GM19043 (cell line): ENCODE measurements at regions not wholly inside any gene's neighbourhood (a gene's known extent, or its start where the extent isn't known, plus 50 kb on each side); places are given as distances from the start of the nearest gene placed in this dataset.
"Not testable (repeated sequence)": the region's sequence is repeated elsewhere in the genome, so short reads cannot be mapped to it uniquely, and the experiment has no call there.

Experiments used
- ATAC-seq: cut with Tn5 transposase; IDR thresholded peaks from one replicate; pipeline ENCODE4 v1.9.1; 2021; ENCODE audit warnings: low read depth; ENCODE audit not compliant: unreplicated experiment

DNA sequence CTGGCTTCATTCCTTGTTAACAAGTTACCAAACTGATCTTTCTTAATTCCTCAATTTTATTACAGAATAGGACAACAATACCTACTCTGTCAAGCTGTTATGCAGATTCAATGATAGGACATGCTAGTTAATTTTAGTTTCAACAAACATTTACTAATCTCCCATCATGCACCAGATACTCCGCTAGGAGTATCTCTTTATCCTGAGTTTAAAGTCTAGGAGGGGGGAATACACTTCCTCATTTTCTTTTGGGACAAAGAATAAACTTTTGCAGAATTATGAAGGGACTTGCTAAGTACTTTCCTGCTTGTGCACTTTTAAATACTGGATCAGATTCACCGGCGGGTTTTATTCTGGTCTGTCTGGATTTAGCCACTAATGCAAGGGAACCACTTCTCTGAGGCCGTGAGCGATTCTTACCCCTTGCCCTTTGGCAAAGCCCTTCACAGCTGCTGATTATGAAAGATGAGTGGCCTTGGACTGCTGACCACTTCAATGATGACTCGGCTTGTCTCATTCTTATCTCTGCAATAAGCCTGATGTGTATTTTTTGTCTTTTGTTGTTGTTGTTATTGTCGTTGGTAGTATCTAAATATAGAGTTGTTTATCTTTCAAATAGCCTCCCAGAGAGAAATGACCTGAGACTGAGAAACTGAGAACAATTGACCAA is 73.9 kb downstream of the RMI1 start:
- ATAC-seq: no peak

DNA sequence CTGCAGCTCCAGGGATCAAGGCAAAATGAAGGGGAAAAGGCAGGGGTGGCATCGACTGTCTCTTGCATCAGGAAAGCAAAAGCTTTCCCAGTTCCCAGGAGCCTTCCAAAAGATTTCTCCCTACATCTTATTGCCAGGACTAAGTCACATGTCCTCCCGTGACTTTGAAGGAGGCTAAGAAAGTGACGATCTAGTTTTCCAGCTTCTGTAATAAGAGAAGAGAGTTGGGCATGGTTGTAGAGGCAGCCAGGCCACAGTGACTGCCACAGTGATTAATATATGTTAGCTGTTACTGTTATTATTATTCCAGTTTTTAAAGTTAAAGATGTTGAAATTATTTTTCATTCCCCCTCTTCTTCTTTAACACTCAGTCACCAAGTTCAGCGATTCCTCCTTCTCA is 77.1 kb downstream of the RMI1 start:
- no peak for ATAC-seq

DNA sequence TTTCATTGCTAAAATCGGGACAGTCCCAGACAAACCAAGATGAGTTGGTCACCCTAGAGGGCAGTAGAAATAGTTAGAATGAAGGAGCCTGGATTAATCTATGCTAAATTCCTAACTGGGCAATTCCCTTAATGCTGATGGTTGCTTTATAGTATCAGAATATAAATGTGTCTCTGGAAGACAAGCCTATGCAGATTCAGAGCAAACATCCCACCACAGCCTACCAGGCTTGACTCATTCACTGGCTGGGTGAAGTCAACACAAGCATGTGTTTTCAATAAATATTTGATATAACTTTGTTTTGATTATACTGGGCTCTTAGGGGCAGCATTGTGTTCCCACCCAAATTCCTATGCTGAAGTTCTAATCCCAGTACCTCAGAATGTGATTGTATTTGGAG is 79.3 kb downstream of the RMI1 start:
- ATAC-seq: no peak

DNA sequence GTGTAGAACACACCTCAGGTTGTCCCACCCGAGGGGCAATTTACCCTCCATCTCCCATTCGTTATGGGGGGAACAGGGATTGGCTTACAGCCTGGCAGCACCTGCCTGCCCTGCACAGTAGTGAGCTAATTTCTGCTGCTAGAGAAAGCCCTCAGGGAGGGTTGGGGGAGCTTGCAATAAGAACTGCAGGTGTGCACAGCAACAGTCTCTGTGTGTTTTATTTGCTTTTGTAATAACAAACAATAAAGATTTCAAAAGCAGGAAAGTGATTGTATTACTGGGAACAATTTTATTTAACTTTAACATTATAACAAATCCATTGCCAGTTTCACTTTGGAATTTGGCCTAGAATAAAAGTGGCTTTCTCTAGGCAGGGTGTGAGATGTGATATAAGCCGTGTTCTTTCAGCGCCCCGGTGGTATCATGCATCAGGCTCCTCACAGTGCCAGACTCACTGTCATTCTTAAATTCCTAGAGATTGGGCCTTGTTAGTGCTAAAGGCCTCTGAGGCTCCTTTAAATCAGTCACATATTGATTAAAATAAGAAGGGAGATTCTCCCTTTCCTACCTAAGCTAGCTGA is 81.1 kb downstream of the RMI1 start:
- ATAC-seq: no peak

DNA sequence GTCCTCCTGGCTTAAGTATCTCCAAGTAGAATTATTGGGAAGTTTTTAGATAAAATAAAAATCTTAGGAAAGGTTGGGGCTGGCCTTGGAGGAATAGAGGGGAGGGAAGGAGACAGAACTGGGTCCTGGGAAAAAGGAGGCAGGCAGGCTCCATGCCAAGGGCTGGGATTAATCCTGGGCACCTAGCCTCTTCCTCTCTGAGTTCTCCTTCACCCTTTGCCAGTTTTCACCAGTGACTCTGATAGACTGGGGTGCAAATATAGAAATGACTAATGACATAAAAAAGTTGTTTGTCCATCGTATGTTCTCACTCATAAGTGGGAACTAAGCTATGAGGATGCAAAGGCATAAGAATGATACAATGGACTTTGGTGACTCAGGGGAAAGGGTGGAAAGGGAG is 81.9 kb downstream of the RMI1 start:
- no peak for ATAC-seq

DNA sequence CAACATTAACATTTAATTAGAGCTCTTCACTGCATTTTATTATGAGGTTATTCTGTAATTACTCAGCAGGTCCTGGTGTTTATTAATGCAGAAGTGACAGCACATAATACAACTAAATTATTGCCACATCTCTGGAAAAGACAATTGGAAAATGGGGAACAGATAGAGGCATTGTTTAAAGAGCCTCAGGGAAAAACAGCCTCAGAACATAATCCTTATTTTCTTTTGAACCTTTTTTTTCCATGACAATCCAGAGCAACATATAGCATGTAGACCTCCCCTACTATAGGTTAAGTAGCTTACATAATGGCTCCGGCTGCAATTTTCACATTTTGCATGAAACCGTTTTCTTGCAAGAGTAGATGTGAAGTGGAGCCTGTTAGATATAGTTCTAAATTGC is 87.2 kb downstream of the RMI1 start:
- ATAC-seq: no peak

DNA sequence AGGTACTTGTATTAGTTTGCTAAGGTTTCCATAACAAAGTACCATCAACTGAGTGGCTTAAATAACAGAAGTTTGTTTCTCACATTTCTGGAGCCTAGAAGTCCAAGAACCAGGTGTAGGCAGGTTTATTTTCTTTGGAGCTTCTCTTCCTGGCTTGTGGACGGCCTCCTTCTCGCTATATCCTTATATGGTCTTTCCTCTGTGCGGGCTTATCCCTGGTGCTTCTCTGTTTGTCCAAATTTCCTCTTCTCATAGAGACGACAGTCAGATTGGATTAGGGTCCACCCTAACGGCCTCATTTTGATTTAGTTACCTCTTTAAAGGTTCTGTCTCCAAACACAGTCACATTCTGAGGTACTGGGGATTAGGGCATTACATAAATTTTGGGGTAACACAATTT is 88.3 kb downstream of the RMI1 start:
- no peak for ATAC-seq

DNA sequence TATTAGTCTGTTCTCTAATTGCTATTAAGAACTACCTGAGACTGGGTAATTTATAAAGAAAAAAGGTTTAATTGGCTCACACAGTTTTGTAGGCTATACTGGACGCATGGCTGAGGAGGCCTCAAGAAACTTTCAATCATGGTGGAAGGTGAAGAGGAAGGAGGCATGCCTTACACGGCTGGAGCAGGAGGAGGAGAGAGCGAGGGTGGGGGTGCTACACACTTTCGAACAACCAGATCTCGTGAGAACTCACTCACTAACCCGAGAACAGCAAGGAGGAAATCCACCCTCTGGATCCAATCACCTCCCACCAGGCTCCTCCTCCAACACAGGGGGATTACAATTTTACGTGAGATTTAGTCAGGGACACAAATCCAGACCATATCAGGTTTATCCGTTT is 90.0 kb downstream of the RMI1 start:
- ATAC-seq: no peak

DNA sequence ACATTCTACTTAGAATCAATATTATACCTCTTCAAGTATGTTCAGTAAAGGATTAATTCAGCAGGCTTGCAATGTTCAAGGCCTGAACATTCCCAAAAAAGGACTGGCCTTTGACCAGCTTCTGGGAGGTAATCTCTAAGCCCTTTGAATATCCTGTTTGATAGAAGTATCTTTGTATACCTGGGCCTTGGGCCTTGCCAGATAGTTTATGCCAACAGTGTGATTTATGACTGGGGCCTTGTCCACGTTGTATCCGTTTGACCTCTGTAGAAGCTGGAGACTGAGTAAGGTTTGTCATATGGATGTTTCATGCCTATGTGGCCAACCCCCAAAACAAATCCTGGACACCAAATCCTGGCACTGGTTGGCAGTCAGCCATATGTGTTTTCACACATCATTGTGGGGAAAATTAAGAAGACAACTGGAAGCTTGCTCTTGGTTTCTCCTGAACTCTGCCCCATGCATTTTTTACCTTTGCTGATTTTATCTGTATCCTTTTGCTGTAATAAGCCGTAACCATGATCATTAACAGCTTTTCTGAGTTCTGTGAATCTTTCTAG is 92.1 kb downstream of the RMI1 start:
- ATAC-seq: no peak

DNA sequence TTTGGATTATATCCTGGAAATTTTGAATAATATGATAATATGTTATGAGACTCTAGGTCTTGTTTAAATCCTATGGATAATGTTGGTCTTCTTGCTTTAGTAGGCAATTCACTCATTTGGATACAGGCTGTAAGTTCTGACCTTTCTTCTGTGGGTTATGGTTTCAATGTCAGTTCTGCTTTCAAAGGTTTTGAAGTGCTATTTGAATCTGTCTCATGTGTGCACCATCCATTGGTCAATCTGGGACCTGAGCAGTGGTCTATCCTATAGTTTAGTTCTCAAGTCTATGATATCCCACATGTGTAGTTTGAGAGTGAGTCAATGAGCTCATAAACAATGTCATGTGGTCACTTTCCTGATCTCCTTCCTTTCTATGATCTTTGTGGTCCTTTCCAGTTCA is 94.4 kb downstream of the RMI1 start:
- ATAC-seq: no peak

DNA sequence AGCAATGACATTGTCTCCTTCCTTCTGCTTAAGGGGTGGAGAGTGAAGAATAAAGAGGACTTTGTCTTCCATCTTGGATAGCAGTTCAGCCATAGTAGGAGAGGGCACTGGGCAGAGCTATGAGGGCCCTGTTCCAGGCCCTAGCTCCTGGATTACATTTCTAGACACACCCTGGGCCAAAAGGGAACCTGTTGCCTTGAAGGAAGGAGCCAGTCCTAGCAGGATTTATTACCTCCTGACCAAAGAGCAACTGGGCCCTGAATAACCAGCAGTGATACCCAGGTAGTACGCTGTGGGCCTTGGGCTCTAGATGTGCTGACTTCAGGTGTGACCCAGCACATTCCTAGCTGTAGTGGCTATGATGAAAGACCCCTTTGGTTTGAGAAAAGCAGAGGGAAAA is 95.8 kb downstream of the RMI1 start:
- no peak for ATAC-seq

DNA sequence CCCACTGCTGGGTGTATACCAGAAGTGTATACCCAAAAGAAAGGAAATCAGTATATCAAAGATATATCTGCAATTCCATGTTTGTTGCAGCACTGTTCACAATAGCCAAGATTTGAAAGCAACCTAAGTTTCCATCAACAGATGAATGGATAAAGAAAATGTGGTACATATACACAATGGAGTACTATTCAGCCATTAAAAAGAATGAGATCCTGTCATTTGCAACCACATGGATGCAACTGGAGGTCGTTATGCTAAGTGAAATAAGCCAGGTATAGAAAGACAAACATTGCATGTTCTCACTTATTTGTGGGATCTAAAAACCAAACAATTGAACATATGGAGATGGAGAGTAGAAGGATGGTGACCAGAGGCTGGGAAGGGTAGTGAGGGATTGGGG is 97.2 kb downstream of the RMI1 start:
- ATAC-seq: not testable (repeated sequence)

DNA sequence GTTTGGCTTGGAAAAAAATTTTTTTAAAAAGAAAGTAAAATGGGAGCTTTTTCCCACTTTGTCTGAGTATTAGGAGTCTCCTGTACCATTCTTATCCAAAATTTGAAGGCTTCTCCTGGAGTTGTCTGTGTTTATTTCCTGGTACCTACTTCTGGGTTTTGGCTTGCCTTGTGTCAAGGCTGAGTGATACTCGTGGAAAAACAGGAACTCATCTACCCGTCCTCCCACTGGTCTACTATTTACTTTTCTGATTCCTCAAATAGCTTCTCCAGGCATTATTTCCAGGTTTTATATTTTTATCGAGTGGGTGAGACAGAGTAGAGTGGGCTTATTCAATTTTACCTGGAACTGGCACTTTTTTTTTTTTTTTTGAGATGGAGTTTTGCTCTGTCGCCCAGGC is 99.4 kb downstream of the RMI1 start:
- no peak for ATAC-seq

DNA sequence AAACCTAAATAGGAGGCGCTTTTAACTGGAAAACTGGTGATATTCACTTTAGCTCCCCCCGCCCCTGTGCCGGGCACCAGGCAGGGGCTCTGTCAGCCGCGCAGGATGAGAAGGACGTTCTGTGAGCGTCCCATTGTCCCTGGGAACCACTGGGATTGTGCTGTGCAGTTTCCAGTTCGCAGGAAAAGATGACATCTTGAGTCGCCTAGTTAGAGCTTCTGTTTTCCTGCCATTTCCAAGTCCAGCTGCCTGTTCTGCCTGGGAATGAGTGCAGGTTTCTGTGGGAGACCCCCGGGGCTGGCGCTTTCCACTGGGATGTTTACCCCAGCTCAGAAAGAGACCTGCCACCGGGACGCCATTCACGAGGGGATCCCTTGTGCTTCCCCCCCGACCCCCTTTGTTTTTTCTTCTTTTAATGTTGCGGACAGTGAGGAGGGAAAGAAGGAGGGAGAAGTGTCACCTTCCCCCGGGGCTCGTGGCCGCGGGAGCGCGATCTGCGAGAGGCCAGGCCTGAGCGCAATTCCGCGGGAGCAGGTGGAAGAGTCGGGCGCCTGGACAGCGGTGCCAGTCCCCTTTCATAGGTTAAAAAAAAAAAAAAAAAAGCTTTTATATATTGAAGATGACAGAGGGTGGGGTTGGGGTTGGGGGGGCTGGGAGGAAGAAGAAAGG is 121.5 kb downstream of the RMI1 start:
- no peak for ATAC-seq

DNA sequence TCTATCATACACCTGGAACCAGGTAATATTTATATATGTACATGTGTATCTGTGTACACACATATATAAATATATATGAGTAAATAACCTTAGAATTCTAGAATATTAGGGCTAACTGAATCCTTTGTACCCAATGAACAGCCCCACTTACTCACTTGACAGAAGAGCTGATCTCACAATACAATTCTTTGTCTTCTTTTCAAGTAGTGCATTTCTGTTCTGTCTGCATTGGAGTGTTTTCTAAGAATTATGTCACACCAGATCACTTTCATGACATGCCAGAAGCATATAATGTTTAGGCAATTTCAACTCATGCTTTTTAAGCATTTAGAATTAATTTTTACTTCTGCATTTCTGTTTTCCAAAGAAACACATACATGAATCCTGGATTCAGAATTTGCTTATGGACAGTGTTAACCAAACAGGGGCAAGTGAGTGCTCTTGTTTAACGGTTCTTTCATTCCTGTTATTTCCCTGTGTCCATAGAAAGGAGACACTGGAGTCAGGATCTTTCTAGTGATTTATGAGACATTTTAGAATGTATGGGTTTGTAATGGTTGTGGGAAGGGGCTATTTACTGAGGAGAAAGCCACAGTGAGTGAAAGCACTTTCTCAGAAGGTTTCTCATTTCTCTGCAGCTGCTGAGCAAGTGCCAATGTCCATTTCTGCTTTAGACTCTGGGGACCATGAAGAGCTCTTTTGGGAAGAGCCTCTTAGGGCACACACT is 123.2 kb downstream of the RMI1 start:
- ATAC-seq: no peak

DNA sequence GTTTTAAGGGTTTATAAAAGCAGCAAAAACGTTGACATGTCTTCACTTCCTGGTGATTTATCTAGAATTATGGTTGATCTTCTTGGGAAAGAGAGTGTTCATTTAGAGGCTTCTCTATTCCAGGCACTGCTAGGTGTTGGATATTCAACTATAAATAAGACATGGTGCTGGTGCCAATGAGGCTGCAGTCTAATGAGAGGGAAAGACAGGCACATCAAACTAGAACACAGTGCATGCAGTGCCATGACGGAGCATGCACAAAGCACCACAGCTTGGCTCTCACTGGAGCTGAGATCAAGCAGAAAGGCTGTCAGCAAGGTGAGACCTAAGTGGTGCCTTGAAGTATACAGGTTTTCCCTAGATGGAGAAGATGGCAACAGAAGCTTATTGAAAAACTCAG is 126.5 kb downstream of the RMI1 start:
- ATAC-seq: no peak

DNA sequence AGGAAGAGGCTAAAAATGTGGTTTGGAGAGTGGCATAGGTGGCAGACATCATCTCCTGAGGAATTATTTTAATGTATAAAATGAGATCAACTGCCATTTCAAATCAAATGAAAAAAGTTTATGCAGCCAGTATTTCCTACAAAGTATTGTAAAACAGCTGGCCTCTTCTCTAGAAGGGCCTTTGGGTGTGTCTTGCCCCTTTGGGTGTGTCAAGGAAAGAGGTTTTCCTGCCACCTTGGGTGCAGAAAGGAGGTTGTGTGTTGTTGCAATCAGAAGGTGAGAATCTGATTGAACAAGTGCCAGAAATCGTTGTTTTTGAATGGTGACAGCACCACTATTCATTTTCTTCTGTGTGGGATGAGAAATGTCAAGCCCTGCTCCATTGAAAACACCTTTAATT is 127.4 kb downstream of the RMI1 start:
- ATAC-seq: no peak

DNA sequence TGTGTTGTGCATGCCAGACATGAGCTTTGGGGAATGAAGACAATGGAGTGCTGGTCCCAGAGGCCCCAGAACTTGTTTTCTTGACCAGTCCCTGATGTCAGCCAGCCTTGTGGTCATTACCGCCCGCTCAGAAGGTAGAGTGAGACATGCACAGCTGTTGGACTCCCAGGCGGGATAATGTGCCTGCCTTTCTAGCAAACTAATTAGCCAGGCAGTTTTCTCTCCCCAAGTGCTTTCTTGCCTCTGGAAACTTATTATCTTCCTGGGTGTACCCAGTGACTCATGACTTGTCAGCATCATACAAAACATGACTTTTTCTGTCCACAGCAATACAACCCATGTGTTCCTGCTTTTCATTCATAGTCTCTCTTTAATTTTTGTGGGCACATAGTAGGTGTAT is 131.1 kb downstream of the RMI1 start:
- ATAC-seq: no peak

DNA sequence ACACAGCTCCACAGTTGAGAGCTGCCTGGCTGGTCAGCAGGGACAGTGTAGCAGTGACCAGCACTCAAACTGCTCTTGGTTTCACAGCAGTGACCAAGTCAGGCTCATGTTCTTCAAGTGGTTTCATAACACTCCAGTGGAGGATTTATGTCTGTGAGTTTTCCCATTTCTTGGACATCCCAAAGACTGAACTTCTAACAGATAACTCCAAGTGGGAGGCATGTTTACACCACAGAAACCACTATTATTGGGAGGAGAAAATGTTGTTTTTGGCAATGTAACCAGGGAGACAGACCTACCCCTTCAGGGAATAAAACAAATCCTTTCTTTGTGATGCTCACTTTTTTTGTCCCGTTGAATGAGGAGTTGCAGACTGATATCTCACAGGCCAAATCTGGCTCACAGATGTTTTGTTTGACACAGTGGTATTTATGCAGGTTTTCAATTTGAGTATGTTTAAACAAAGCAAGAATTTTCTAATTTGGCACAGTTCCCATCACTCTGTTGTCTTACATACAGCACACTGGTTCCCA is 141.5 kb downstream of the RMI1 start:
- no peak for ATAC-seq

DNA sequence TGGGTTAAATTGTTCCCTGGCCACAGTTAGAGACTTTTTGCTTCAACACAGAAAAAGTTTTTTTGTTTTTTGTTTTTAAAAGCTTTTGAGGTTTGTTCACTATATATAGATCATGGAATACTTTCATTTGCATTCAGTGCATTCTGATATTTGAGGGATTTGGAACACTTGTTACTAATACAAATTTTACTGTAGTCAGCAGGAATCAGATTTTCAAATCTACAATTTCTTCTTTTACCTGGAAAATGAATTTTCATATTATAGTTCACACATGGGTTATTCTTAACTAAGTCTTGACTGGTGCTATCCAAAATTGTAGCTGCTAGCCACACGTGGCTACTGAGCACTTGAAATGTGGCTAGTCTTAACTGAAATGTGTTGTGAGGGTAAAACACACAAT is 142.0 kb downstream of the RMI1 start:
- ATAC-seq: no peak
